ENCODE measurements at regions not wholly inside any gene's neighbourhood (a gene's known extent, or its start where the extent isn't known, plus 50 kb on each side); places are given as distances from the start of the nearest gene placed in this dataset.

- TF ChIP-seq CTCF (IDR thresholded peaks at IDR 0.05) (no peak), ZFX (IDR thresholded peaks at IDR 0.05; ENCODE audit: borderline replicate concordance) (no peak)
These were observed 91.3 kb upstream of the APC start for GRCh38 chr5:112646139-112646936.
